A673 (cell line): ENCODE measurements at regions not wholly inside any gene's neighbourhood (a gene's known extent, or its start where the extent isn't known, plus 50 kb on each side); places are given as distances from the start of the nearest gene placed in this dataset.

Experiments
- EZH2 ChIP-seq: fragments of 200-600 bp; sonication (generic); IDR thresholded peaks from 2 replicates; pipeline ENCODE4 v1.6.1; 2017; ENCODE audit warnings: borderline replicate concordance, low read depth, mild to moderate bottlenecking, mixed read lengths, antibody characterized with exemption, low read length; ENCODE audit not compliant: poor library complexity, severe bottlenecking
- TF ChIP-seq, protein P1 (sequence below): fragments of 300-800, 200-600 bp; sonication (generic); conservative IDR thresholded peaks from 2 replicates; pipeline ENCODE4 v1.5.1; 2017; ENCODE audit warnings: low read depth, mild to moderate bottlenecking, antibody characterized with exemption, low read length, moderate library complexity, mixed read lengths

DNA sequence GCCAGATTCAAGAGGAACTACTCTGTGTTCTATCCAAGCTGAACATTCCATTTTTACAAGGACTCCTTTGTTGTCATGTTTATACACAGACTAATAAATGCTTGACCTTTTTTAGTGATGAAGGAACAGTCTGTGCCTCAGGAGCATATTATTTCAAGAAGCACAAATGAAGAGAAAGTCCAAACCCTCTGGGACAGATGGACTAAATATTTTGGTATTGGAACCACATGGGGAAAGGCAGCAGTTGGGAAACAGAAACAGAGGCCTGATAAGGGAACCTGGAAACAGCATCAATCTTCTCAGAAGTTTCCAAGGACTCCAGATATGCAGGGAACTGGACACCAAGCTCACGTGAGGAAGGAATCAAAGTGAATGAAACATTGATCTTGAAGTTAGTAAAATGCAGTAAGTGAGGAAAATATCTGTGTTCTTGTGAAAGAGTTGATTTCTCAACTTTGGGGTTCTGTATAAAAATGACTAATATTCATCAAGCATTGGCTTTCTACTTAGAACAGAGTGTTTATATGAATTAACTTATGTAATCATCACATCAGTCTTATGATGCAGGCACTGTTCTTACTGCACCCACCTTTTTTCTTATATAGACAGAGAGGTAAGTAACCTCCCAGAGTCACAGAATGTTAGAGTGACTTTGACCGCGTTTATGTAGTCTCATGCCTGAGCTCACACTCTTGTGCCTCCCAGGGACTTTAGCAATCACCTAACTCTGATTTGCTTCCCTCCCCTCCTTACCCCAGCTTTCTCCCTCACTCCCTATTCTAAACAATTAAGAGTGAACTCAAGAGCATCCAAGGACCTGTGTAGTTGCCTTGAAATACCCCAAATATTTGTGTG lies 148.9 kb upstream of the JADE1 start:
- TF ChIP-seq, protein P1, sequence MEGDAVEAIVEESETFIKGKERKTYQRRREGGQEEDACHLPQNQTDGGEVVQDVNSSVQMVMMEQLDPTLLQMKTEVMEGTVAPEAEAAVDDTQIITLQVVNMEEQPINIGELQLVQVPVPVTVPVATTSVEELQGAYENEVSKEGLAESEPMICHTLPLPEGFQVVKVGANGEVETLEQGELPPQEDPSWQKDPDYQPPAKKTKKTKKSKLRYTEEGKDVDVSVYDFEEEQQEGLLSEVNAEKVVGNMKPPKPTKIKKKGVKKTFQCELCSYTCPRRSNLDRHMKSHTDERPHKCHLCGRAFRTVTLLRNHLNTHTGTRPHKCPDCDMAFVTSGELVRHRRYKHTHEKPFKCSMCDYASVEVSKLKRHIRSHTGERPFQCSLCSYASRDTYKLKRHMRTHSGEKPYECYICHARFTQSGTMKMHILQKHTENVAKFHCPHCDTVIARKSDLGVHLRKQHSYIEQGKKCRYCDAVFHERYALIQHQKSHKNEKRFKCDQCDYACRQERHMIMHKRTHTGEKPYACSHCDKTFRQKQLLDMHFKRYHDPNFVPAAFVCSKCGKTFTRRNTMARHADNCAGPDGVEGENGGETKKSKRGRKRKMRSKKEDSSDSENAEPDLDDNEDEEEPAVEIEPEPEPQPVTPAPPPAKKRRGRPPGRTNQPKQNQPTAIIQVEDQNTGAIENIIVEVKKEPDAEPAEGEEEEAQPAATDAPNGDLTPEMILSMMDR, result no peak
- no peak for TF ChIP-seq EZH2
